Epidermal melanocyte (primary cell): ENCODE measurements at regions not wholly inside any gene's neighbourhood (a gene's known extent, or its start where the extent isn't known, plus 50 kb on each side); places are given as distances from the start of the nearest gene placed in this dataset.
A peak's percentile ranks its signal among the peaks of the same experiment; 100 is the strongest.

Source experiments
- DNase-seq: peaks from one replicate; pipeline ENCODE4 v3.0.0; 2011; ENCODE audit warnings: low spot score; ENCODE audit not compliant: insufficient read length

DNA sequence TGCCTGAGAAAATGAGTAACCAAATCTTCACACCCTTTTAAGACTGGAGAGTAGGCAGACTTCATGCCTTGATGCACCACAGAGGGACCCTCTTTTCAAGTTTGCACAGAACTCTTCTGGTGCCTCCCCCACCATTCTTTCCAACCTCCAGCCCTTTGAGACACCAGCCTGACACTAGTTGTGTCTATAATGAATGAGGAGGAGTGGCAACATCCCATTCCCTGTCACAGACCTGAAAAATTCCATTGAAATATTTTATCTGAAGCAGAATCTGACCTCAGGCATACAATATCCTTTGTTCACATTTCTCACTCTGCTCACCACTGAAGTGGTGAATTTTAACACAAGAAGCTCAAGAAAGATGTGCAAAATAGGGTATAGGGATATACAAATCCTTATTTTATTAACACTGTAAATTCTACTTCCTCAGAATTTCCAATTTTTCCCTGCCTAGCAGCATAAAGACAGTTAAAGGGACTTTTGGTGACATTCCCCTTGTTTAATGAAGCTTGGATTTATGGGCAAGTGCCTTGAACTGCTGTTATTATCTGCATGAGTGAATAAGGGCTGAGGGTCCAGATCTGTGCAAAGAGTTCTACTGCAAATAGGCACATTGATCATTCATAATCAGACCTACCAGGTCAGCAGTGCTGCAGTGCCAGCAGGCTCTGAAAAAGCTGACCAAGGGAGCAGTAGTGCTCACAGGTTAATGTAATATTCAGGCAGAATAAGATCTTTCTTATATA is 149.9 kb upstream of the PAQR3 start:
- no peak for DNase-seq

DNA sequence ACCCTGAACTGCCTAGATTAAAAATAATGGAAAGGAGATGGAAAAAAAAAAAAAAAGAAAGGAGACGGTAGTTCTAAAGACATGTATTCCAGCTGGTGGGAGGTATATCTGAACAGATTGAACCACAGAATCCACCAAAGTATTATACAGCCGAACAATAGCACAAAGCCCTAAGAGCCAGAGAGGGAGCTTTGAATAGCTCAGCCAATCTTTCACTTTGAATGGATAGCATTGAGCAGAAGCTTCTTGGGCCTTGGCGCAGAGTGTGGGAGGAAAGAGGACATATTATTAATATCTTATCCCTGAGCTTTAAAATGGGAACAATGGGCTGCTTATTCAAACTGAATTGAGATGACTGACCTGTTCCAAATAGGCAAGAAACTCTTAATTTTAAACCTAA is 147.8 kb upstream of the PAQR3 start:
- DNase-seq: no peak

DNA sequence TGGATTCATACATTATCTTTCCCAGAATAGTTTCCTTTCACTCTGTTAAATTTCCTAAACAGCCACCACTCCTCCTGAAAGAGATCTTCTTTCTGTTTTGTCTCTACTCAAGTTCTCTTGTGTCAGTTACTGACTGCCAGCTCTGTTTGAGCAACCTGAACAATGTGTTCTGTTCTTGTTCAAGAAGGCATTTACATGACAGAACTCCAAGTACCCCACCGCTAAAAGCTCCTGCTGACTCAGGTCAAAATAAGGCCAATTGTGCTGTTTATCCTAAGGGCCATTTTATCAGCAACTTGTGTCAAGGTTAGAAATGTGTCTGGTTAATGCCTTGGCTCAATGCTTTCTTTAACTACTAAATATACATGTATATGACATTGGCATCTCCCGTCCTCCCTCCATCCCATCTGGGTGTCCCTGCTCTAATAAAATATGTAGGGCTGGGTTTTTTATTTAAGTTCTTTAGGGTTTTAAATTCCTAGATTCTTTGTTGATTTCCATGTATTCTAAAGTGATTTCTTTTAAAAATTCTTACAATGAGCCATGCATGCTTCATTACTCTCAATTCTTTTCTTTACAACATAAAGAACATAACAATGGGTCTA is 144.3 kb upstream of the PAQR3 start:
- no peak for DNase-seq

DNA sequence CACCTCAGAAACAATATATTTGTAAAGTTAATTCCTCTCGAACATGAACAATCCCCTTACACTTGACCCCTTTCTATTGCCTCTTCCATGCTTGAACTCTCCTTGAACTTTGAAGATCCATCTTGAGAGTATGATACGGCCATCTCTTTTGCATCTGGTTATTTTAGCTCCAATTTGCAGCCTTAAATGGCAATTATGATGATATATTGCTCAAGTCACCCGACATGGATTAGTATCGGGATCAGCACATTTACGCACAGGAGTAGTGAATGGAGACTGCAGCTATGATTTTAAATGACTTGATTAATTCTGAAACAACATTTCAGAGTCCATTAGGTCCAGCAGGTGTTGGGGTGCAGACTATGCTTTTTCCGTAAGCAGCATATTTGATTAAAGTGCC is 143.8 kb upstream of the PAQR3 start:
- no peak for DNase-seq

DNA sequence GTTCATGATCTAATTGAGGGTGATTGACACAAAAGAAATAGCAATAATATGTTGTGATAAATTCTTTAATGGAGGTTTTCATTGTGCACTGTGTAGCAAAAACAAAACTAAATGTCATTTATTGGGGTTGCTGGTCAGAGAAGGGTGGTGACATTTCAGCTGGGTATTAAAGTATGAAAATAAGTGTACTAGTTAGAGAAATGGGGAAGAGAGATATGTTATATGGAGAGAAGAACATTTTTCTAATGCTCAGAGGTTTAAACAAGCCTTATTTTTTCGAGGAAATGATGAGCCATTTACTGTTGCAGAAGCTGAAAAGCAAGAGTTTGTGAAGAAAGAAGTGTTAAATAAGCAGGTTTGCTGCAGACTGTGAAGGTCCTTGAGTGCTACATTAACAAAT is 142.7 kb upstream of the PAQR3 start:
- DNase-seq: no peak

DNA sequence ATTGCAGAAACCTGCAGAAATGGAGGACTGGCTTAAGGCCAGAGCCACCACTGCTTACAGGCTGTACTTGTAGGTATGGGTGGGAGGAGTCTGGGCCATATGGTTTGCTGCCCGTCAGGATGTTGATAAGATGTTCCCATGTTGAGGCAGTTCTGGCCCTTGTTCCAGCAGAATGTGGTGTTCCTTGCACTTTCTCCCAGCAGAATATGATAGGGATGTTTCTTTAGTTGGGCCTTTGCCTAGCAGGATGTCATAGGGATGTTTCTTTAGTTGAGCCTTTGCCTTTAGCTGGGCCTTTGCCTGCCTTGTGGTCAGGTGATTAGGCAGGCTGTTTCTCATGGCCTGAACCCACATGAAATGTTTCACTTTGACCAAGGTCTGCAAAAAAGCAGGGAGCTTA is 139.1 kb upstream of the PAQR3 start:
- DNase-seq: no peak

DNA sequence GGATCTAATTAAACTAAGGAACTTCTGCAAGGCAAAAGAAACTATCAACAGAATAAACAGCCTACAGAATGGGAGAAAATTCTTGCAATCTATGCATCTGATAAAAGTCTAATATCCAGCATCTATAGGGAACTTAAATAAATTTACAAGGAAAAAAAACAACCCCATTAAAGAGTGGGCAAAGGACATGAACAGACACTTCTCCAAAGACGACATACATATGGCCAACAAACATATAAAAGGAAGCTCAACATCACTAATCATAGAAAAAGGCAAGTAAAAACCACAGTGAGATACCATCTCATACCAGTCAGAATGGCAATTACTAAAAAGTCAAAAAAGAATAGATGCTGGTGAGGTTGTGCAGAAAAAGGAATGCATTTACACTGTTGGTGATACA is 134.8 kb upstream of the PAQR3 start:
- no peak for DNase-seq

DNA sequence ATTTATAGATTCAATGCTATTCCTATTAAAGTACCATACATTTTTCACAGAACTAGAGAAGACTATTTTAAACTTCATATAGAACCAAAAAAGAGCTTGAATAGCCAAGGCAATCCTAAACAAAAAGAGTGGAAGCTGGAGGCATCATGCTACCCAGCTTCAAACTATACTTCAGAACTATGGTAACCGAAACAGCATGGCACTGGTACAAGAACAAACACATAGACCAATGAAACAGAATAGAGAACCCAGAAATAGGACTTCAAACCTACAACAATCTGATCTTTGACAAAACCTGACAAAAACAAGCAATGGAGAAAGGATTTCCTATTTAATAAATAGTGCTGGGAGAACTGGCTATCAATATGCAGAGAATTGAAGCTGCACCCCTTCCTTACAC is 134.2 kb upstream of the PAQR3 start:
- DNase-seq: no peak

DNA sequence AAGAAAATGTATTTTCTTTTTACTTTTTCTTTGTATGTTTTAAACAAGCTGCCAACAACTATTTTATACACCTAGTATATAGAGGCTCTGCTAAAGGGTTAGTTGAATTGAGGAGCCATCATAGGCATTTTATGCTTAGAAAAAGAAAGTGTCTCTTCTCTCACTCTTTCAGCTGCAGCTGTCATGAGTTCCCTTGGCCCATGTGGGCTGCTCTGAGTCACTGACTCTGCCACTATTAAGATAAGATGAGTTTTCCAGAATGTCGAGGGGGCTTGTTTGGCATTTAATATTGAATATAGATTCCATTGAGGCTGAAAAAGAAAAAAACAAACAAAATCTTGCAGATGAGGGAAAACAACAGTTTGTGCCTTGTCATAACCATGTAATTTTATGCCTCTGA is 126.0 kb upstream of the PAQR3 start:
- no peak for DNase-seq

DNA sequence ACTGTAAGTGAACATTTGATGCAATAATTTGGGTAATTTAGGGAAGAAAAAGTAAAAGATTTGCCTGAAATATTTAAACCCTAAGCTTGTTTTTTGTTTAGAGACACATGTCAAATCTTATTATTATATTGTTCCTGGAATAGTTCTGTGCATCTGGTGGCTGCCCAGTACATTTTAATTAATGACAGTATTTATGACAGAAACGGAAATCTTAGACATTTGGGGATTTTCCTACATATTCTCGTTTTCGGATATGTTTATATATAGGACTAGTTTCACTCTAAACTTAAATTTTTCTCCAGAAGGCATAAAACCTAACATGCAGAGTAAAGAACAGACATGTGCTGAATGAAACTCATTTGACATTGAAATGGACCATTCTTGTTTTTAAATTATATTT is 125.6 kb upstream of the PAQR3 start:
- no peak for DNase-seq

DNA sequence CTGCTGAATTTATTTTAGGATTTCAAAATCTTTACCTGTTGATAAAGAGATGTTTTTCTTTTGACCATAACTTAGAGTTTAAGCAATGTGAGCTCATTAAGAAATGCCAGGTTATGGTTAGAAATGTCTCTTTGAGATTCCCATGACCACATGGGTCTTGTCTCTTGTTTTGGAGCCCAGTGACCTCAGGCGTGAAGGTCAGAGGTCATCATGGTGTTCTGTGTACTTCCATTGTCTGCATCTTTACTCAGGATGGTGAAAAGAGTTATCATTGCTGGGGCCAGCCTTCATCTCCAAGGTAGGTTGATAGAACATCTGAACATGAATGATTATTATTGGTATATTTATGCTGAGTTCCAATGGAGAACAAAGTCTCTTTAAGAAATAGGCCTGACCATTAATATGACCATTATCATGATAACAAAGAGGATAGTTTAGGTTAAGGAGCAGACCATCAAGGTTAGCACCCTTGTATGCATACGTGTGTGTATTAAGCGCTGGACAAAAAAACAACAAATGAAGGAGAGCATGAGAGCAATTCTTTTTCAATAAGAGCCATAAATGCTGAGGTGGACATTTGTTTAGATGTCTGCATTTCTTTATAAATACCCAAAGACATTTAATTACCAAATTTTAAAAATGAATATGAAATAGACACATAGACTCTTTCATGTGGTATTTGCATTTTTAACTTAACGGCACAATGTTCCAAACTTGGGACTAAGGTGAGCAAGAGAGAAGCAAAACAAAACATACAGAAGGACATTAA is 120.6 kb upstream of the PAQR3 start:
- no peak for DNase-seq

DNA sequence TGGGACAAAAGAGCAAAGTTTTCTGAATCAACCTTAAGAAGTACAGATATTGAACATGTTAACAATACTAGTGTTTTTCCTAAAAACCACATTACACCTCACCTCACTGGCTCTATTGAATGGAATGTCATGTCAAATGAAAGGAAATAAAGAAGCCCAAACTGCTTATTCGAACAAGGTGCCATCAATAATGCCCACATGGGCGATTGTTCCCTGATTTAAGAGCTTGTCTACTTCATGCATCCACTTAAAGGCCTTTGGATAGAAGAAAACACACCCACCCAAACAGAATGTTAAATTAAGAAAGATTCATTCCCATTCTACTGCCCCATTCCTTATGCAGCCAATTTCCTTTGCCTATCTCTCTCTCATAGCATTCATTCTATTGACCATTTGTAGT is 118.5 kb upstream of the PAQR3 start:
- no peak for DNase-seq

DNA sequence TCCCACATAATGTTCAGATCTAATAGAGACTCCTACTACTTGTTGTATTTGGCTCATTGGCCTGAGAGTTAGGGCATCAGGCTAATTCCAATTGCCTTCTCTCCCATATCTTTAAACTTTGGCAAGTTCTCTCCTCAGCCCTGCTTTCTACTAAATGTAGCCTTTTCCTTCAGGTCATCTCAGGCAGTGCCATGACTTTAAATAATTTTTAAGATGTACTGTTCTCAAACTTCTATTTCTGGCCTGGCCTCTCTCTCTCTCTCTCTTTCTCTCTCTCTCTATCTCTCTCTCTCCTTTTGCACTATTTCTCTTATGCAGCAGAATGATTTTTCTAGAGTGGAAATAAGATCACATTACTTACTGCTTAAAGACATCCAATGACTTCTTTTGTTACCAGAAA is 114.5 kb upstream of the PAQR3 start:
- no peak for DNase-seq

DNA sequence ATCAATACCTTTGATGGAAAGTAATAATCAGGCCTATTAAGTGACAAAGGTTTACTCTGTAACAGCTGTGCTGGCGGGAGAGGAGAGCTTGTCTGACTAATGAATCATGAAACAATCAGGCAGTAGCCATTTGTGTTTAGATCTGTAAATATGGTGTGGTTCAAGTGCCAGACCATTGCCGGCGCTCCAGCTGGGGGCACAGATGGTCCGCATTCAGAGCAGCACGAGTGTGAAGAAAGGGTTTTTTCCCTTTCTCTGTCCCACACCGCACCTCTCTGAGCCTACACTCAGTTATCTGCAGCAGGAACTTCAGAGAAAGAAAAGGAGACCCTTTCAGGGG is 111.3 kb upstream of the PAQR3 start:
- DNase-seq: no peak

DNA sequence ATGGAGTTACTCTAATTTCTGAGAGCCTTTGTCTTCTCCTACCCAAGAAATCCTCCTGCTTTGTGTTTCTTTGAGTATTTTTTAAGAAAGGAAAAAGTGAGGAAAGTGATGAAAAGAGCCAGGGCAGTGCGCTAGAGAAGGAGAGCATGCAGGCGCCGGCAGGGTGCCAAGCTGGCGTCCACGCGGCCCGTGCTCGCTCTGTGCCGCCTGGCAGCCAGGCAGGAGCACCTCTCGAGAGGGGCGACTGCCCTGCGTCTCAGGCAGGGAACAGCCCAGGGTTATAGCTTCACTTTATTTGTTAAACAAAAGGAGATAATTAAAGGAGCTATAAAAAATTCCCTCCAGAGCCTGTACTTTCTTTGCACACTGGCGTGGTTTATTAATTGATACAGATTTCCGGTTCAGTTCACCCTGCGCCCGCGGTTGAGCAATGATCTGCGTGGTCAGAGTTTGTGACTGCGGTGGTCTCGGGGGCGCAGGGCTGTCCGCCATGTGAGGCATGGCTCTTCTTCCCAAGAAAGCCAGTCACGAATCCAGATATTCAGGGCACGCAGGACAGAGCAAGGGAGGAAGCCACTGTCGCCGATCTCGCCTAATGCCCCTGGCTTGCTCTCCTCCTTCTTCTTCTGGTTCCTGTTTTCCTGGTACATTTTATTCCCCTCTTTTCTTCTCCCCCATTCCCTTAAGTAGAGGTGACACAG is 110.8 kb upstream of the PAQR3 start:
- no peak for DNase-seq

DNA sequence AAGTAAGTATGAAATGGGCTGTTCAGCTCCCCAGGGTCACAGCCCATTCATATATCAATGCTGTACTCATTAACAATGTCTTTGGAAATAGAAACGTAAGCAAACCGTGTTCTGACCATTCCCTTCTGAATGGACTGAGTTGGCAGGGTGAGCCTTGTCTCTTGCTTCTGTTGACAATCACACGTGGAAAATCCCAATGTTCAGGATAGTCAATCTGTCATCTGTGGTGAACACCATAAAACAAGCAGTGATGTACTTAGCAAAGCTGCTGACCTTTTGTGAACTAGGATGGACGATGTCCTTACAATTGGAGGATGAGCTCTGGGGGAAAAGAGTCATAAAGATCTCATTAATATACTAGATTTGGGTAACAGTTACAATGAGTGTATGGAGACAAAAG is 109.6 kb upstream of the PAQR3 start:
- DNase-seq: no peak

DNA sequence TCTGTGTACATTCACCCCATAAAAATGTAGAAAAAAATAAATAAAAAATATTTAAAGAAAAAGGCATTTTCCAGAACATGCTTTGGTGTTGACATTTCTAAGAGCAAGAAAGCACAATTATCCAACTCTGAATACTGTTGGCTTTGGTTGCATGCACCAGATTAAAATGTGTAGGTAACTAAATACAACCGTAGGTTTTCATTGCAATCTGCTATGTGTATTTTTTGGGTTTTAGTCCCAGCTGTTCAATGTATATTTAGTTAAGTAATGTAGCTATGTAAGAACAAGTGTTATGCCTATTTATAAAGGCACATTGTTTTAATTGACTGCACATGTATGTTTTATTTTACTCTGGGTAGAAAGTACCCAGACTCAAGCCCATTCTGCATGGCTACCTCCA is 108.1 kb upstream of the PAQR3 start:
- no peak for DNase-seq

DNA sequence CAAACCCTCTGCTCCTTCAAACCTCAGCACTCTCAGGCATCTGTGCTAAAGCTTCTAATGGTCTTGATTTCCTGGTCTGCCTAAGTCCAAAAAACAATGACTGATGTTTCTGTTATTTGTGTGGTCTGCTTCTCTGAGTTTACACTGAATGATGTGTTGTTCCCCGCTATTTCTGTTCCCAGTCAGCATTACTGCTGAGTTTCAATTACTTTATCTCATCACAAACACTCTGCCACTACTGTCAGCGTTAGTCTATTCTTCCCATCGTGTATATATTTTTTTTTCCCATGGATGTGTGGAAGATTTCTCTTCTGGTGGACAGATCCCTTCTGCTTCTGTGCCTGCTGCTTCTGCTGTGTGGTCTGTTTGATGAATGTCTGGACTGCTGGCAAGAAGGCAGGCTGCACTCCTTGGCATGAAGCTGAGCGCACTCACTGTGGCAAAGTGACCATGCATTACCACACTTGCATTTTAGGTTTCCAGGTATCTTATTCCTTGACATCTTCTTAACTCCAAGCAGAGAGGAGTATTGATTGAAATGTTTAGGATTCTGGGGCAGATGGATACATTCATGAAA is 106.9 kb upstream of the PAQR3 start:
- no peak for DNase-seq

DNA sequence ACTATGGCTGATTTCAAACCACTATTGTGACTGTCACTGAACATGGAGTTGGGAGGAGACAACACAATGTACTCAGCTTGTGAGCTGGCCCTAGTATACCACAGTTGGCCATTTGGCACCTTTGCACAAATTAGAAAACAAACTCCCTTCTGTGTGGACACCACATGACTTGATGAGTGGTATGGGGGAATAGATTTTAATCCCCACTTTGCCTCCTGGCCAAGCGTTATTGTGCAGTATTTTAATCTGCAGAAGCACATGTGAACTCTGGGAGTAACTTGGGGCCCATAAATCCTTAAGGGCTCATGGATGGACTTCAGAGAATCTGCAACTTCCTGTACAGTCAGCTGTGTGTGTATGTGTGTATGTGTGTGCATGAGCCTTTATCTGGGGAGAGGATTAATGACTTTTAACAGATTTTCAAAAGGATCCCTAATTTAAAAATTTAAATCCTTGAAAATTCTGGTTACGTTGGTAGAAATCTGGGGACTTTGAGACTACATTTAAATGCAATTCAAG is 105.0 kb upstream of the PAQR3 start:
- DNase-seq: no peak

DNA sequence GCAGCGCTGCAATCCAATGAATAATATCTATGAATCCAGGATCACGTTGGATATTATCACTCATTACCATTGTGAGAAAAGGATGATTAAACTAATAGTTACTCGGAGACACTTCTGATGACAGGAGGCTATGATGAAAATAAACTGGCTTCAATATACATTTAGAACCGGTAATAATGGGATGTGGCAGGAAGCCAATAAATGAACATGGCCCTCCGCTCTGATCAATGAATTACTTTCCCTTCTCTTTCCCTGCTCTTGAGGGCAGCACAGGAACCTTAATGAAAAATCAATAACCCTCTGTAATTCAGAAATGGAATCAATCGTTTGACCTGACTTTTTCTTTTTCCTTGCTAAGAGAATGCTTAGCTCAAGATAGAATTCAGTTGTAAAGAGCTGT is 103.9 kb upstream of the PAQR3 start:
- no peak for DNase-seq

DNA sequence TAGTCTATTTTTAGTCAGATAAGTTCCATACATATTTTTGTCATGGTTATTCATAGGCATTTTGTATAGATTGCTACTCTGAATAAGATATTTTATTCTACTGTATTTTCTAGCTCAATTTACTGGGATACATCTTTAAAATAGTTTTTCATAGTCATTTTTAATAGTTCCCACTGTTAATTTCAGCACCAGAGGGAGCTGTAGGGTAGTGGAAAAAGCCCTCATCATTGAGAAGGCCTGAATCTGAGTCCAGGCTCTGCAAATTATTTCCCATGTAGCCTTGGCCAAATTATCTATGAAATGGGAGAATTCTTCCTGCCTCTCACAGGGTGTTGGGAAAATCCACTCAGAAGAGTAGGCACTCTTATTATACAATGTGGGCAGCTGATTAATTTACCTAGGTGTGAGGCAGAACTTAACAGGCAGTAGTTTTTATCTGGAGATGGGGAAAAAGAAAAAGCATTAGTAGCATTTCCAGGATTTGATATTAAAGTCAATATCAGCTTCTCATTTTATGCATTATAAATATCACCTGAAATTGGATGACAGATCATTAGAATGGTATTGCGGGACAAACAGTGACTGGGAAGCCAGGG is 102.9 kb upstream of the PAQR3 start:
- DNase-seq: peak; percentile 45
